Adrenal gland (tissue), 9 donors: ENCODE measurements at regions not wholly inside any gene's neighbourhood (a gene's known extent, or its start where the extent isn't known, plus 50 kb on each side); places are given as distances from the start of the nearest gene placed in this dataset.

Experiments
- DNase-seq, 7 donors: peaks; one replicate each; pipeline ENCODE4 v3.0.0-alpha.2; 2019 to 2020
- H3K27ac ChIP-seq, 5 donors: fragments of 200-600 bp; sonication (generic) in 4 of 5; 1 replicate in 3 of 5; 2 replicates in 2 of 5; pipeline versions ENCODE4 v1.5.1 to v1.8.0; 2016 to 2020; ENCODE audit warnings: mild to moderate bottlenecking in 1 of 5
- H3K27me3 ChIP-seq: fragments of 200-600 bp; 2 replicates; pipeline ENCODE4 v1.8.0; 2021
- H3K36me3 ChIP-seq, 2 donors: fragments of 200-600 bp; replicated peaks in 1 of 2; 1 replicate in 1 of 2; 2 replicates in 1 of 2; pipeline versions ENCODE4 v1.5.1 to v1.8.0; 2018 to 2022
- H3K4me1 ChIP-seq, 2 donors: fragments of 200-600 bp; replicated peaks in 1 of 2; 1 replicate in 1 of 2; 2 replicates in 1 of 2; pipeline versions ENCODE4 v1.5.1 to v1.8.0; 2018 to 2021
- H3K4me3 ChIP-seq, 4 donors: fragments of 200-600 bp; sonication (generic) in 3 of 4; one replicate each; pipeline ENCODE4 v1.5.1; 2016 to 2018
- H3K9me3 ChIP-seq, 3 donors: fragments of 200-600 bp; sonication (generic) in 1 of 3; replicated peaks in 1 of 3; 1 replicate in 2 of 3; 2 replicates in 1 of 3; pipeline versions ENCODE4 v1.5.1 to v1.8.0; 2016 to 2021
- CTCF ChIP-seq, 6 experiments: fragments of 450-650 bp in 4 of 6; fragments of 200-600 bp in 2 of 6; sonication (generic) in 1 of 6; IDR thresholded peaks; 1 replicate in 5 of 6; 2 replicates in 1 of 6; pipeline versions ENCODE4 v1.5.1 to v1.8.0; 2016 to 2021; ENCODE audit warnings: antibody characterized with exemption in 6 of 6, mild to moderate bottlenecking in 2 of 6, moderate library complexity in 1 of 6
- POLR2A ChIP-seq, 2 donors: fragments of 450-650 bp; IDR thresholded peaks; one replicate each; pipeline ENCODE4 v1.6.1; 2017; ENCODE audit warnings: antibody characterized with exemption in 2 of 2, mild to moderate bottlenecking in 2 of 2, moderate library complexity in 1 of 2
- WGBS, 4 donors: extraction: QIAGEN DNeasy Blood & Tissue Kit in 2 of 4; methylation state at CpG; one replicate each; pipeline versions ENCODE4 v1.1.5 to v1.1.7; 2013 to 2017; 5-methylcytosine and 5-hydroxymethylcytosine counted together
- intact Hi-C, 2 donors: fragments of 100-400 bp; cut with DNase I; formaldehyde crosslinking; loops; one replicate each; pipeline versions ENCODE4 v1.14.1 to v1.15.0; 2022 to 2023
- donor health status: healthy with polysubstance abuse.
- donor health status: Bipolar disorder and iron deficiency.
- donor health status: DM: yes; HTN: yes; CAD: no.
- donor health status: DM: no; HTN: no; CAD: no.
- donor health status: DM: no; HTN: no; CAD: no.

- DNase-seq: no peak
- intact Hi-C loops: no loop called here
- Histone ChIP-seq H3K27me3 (no peaks in the 10 kb centered on the region), H3K27ac (no peak overlapping the region), H3K9me3 (no peaks in the 10 kb centered on the region), H3K4me1 (peaks cover 0 to 7% of the 10 kb centered on the region in 2 donors), H3K4me3 (no peak overlapping the region), H3K36me3 (no peaks in the 10 kb centered on the region)
- no peak for TF ChIP-seq POLR2A (IDR thresholded peaks at IDR 0.05)
- TF ChIP-seq CTCF (IDR thresholded peaks at IDR 0.05): no peak
- WGBS, 4 donors: 94 to 97% (median 96%) methylated on average over 4 of the region's 4 CpGs
Measured at GRCh38 chr3:72127224-72127612, 342.3 kb upstream of the PROK2 start.

GRCh38 chr3:72126441-72127223 lies 341.7 kb upstream of the PROK2 start:
- no peaks in the 10 kb centered on the region for H3K27me3 ChIP-seq
- WGBS, 4 donors: 85 to 88% (median 86%) methylated on average over 8 of the region's 8 CpGs
- intact Hi-C loops: no loop called here
- H3K4me3 ChIP-seq: no peak overlapping the region
- no peaks in the 10 kb centered on the region for H3K36me3 ChIP-seq
- H3K9me3 ChIP-seq: no peaks in the 10 kb centered on the region
- peaks cover 0 to 7% of the 10 kb centered on the region in 2 donors for H3K4me1 ChIP-seq
- TF ChIP-seq CTCF (IDR thresholded peaks at IDR 0.05) (no peak), POLR2A (IDR thresholded peaks at IDR 0.05) (no peak)
- DNase-seq: no peak
- no peak overlapping the region for H3K27ac ChIP-seq

GRCh38 chr3:72123908-72124441 lies 339.0 kb upstream of the PROK2 start:
- peak; percentile 89 to 96 (median 92) for DNase-seq
- peak overlapping the region in 1 of 5 donors; percentile 36 for H3K27ac ChIP-seq
- 17 to 27% (median 24%) methylated on average over 7 of the region's 7 CpGs for WGBS, 4 donors
- peaks cover 0 to 3% of the 10 kb centered on the region in 2 donors for H3K4me1 ChIP-seq
- no peak overlapping the region for H3K4me3 ChIP-seq
- TF ChIP-seq POLR2A (IDR thresholded peaks at IDR 0.05): no peak
- TF ChIP-seq CTCF (IDR thresholded peaks at IDR 0.05): peak in 1 of 6 experiments; percentile 4
- intact Hi-C loops: no loop called here
- no peaks in the 10 kb centered on the region for H3K36me3 ChIP-seq
- no peaks in the 10 kb centered on the region for H3K9me3 ChIP-seq
- no peaks in the 10 kb centered on the region for H3K27me3 ChIP-seq

- DNase-seq: no peak
- no peaks in the 10 kb centered on the region for H3K4me1 ChIP-seq
- no peaks in the 10 kb centered on the region for H3K36me3 ChIP-seq
- TF ChIP-seq POLR2A (IDR thresholded peaks at IDR 0.05): no peak
- intact Hi-C loops: no loop called here
- H3K9me3 ChIP-seq: no peaks in the 10 kb centered on the region
- no peak overlapping the region for H3K4me3 ChIP-seq
- WGBS, 4 donors: 69 to 82% (median 74%) methylated on average over 5 of the region's 5 CpGs
- no peaks in the 10 kb centered on the region for H3K27me3 ChIP-seq
- no peak overlapping the region for H3K27ac ChIP-seq
Measured at GRCh38 chr3:72120806-72121778, 336.1 kb upstream of the PROK2 start.
